GM23338 (cell line): ENCODE measurements at regions not wholly inside any gene's neighbourhood (a gene's known extent, or its start where the extent isn't known, plus 50 kb on each side); places are given as distances from the start of the nearest gene placed in this dataset.

ENCODE experiments used
- ATAC-seq: fragments of 200-7000 bp; cut with Tn5 transposase; 3 replicates; pipeline ENCODE4 v1.9.1; 2020
- DNase-seq: peaks from one replicate; pipeline ENCODE4 v3.0.0-alpha.2; 2015; ENCODE audit warnings: low spot score
- H2AFZ ChIP-seq: fragments of 200-600 bp; sonication (generic); 2 replicates; pipeline ENCODE4 v1.8.0; 2016; ENCODE audit warnings: antibody characterized with exemption, mild to moderate bottlenecking, moderate library complexity
- H3F3A ChIP-seq: fragments of 200-600 bp; sonication (generic); replicated peaks from 2 replicates; pipeline ENCODE4 v1.8.0; 2017; ENCODE audit warnings: antibody characterized with exemption, mixed run types, low read depth
- H3K27ac ChIP-seq: fragments of 200-600 bp; sonication (generic); 2 replicates; pipeline ENCODE4 v1.6.1; 2016; ENCODE audit warnings: low read depth
- H3K27me3 ChIP-seq: fragments of 200-600 bp; sonication (generic); 2 replicates; pipeline ENCODE4 v1.8.0; 2016; ENCODE audit warnings: mild to moderate bottlenecking, mixed run types, moderate library complexity; ENCODE audit not compliant: insufficient read depth
- H3K36me3 ChIP-seq: fragments of 200-600 bp; sonication (generic); 2 replicates; pipeline ENCODE4 v1.8.0; 2016; ENCODE audit warnings: mild to moderate bottlenecking; ENCODE audit not compliant: insufficient read depth
- H3K4me1 ChIP-seq: fragments of 200-600 bp; sonication (generic); 2 replicates; pipeline ENCODE4 v1.8.0; 2016; ENCODE audit warnings: mild to moderate bottlenecking, moderate library complexity; ENCODE audit not compliant: insufficient read depth
- H3K4me2 ChIP-seq: fragments of 200-600 bp; sonication (generic); 2 replicates; pipeline ENCODE4 v1.7.1; 2017; ENCODE audit warnings: mixed run types
- H3K4me3 ChIP-seq: fragments of 200-600 bp; sonication (generic); 2 replicates; pipeline ENCODE4 v1.6.1; 2016; ENCODE audit warnings: mixed run types
- H3K79me2 ChIP-seq: fragments of 200-600 bp; sonication (generic); replicated peaks from 2 replicates; pipeline ENCODE4 v1.8.0; 2017; ENCODE audit warnings: mild to moderate bottlenecking; ENCODE audit not compliant: insufficient read depth
- H3K9me2 ChIP-seq: fragments of 200-600 bp; sonication (generic); 2 replicates; pipeline ENCODE4 v1.8.0; 2017; ENCODE audit not compliant: insufficient read depth
- H4K20me1 ChIP-seq: fragments of 200-600 bp; sonication (generic); replicated peaks from 2 replicates; pipeline ENCODE4 v1.8.0; 2017; ENCODE audit warnings: mild to moderate bottlenecking; ENCODE audit not compliant: insufficient read depth
- H3K27ac Mint-ChIP-seq: 2 replicates; pipeline ENCODE4 v1.8.0; 2020; ENCODE audit warnings: inconsistent platforms, mild to moderate bottlenecking, moderate library complexity, mixed read lengths
- H3K27me3 Mint-ChIP-seq: 3 replicates; pipeline ENCODE4 v1.8.0; 2022; ENCODE audit warnings: low read depth, mild to moderate bottlenecking, moderate library complexity, mixed read lengths, inconsistent platforms; ENCODE audit not compliant: insufficient read depth, poor library complexity
- H3K36me3 Mint-ChIP-seq: 3 replicates; pipeline ENCODE4 v1.8.0; 2021; ENCODE audit warnings: low read depth, mild to moderate bottlenecking, inconsistent platforms, moderate library complexity, mixed read lengths
- H3K4me1 Mint-ChIP-seq: 3 replicates; pipeline ENCODE4 v1.8.0; 2020; ENCODE audit warnings: mild to moderate bottlenecking, inconsistent platforms, mixed read lengths
- H3K4me3 Mint-ChIP-seq: 3 replicates; pipeline ENCODE4 v1.8.0; 2021; ENCODE audit warnings: moderate library complexity, mild to moderate bottlenecking, inconsistent platforms, mixed read lengths
- H3K9me3 Mint-ChIP-seq: 3 replicates; pipeline ENCODE4 v1.8.0; 2020; ENCODE audit warnings: moderate library complexity, mild to moderate bottlenecking, inconsistent platforms, mixed read lengths
- CREB1 ChIP-seq: fragments of 250-450 bp; sonication (Bioruptor Pico); IDR thresholded peaks from 2 replicates; pipeline ENCODE4 v1.5.0; 2020; ENCODE audit warnings: low read depth, mild to moderate bottlenecking, moderate library complexity
- CTCF ChIP-seq, 2 experiments: fragments of 200-600 bp in 1 of 2; sonication (generic) in 1 of 2; conservative IDR thresholded peaks; 2 replicates each; pipeline versions ENCODE4 v1.5.1 to v1.6.1; 2016 to 2017; ENCODE audit warnings: antibody characterized with exemption in 2 of 2, low read depth in 2 of 2, mild to moderate bottlenecking in 2 of 2, moderate library complexity in 1 of 2
- EZH2 ChIP-seq: fragments of 200-600 bp; sonication (generic); IDR thresholded peaks from one replicate; pipeline ENCODE4 v1.8.0; 2017; ENCODE audit warnings: antibody characterized with exemption, mild to moderate bottlenecking, low read depth; ENCODE audit not compliant: unreplicated experiment
- JUNB ChIP-seq: IDR thresholded peaks from one replicate; pipeline ENCODE4 v1.6.1; 2016; ENCODE audit warnings: antibody characterized with exemption; ENCODE audit not compliant: unreplicated experiment
- NANOG ChIP-seq: IDR thresholded peaks from 2 replicates; pipeline ENCODE4 v1.6.1; 2016; ENCODE audit warnings: antibody characterized with exemption, borderline replicate concordance
- POLR2AphosphoS5 ChIP-seq: IDR thresholded peaks from 2 replicates; pipeline ENCODE4 v1.6.1; 2016; ENCODE audit warnings: antibody characterized with exemption, low read depth
- REST ChIP-seq: IDR thresholded peaks from one replicate; pipeline ENCODE4 v1.6.1; 2018; ENCODE audit warnings: antibody characterized with exemption; ENCODE audit not compliant: unreplicated experiment
- STAT1 ChIP-seq: IDR thresholded peaks from one replicate; pipeline ENCODE4 v1.6.1; 2016; ENCODE audit warnings: antibody characterized with exemption; ENCODE audit not compliant: unreplicated experiment
- ZNF114 ChIP-seq: fragments of 250-450 bp; sonication (Bioruptor Pico); IDR thresholded peaks from 2 replicates; pipeline ENCODE4 v1.5.0; 2020; ENCODE audit warnings: mild to moderate bottlenecking, moderate library complexity
- ZNF331 ChIP-seq: fragments of 250-450 bp; sonication (Bioruptor Pico); IDR thresholded peaks from 2 replicates; pipeline ENCODE4 v1.5.0; 2020; ENCODE audit warnings: low read depth, mild to moderate bottlenecking, moderate library complexity
- ZNF462 ChIP-seq: fragments of 250-450 bp; sonication (Bioruptor Pico); IDR thresholded peaks from 2 replicates; pipeline ENCODE4 v1.5.0; 2020; ENCODE audit warnings: mild to moderate bottlenecking, moderate library complexity
- TF ChIP-seq, protein P1 (sequence below): IDR thresholded peaks from 2 replicates; pipeline ENCODE4 v1.6.1; 2016; ENCODE audit warnings: antibody characterized with exemption

DNA sequence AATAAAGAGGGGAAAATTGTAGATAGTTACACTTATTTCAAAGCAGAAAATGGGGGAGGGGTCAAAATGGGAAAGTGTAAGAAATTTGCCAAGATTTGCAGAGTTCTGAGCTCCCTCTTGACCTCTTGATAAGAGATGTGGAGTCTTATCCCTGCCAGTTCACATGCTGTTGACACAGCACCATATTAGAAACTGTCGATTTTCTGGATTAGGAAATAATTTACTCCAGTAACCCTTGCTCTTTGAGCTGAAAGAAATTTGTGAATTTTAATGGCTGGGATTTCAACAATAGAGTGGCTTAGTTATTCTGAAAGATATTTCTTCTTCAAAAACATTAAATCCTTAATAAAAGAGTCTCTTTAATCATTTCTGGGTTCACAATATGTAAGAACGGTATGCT is 306.2 kb upstream of the CNTN4 start (continued):
- TF ChIP-seq, protein P1, sequence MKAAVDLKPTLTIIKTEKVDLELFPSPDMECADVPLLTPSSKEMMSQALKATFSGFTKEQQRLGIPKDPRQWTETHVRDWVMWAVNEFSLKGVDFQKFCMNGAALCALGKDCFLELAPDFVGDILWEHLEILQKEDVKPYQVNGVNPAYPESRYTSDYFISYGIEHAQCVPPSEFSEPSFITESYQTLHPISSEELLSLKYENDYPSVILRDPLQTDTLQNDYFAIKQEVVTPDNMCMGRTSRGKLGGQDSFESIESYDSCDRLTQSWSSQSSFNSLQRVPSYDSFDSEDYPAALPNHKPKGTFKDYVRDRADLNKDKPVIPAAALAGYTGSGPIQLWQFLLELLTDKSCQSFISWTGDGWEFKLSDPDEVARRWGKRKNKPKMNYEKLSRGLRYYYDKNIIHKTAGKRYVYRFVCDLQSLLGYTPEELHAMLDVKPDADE: no peak
- TF ChIP-seq CTCF (conservative IDR thresholded peaks at IDR 0.05; ENCODE audit: low read depth in 2 of 2): no peak
- TF ChIP-seq NANOG: no peak
- TF ChIP-seq ZNF462: no peak
- no peak for TF ChIP-seq POLR2AphosphoS5
- no peak for TF ChIP-seq STAT1

DNA sequence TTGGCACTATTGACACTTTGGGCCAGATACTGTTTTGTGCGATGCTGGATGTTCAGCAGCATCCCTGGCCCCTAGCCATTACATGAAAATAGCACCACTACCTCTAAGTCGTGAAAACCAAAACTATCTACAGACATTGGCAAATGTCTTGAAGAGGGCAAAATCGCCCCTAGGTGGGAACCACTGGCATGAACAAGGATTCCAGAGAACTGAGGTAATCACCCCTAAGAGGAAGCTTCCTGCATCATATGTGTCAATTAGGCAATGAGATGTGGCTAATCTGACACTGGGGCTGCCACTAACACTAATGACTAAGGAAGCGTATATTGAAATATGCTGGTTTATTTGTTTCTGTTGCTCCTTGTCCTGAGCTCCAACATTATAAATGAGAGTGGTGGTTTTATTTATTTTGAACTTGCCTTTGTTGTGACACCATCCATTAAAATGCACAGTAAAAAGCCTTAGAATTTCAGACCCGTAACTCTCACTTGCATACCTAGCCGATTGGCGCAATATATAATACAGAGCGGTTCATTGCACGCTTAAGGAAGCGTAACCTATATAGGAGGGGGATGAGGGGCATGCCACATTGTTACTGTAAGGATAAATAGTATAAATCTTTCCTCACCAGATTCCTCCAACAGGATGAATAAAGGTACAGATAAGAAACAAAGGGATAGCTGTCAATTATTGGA is 299.8 kb upstream of the CNTN4 start:
- ATAC-seq (no peak), DNase-seq (no peak)
- no peak overlapping the region for H3K27ac ChIP-seq
- H4K20me1 ChIP-seq: no peaks in the 10 kb centered on the region
- H3K4me2 ChIP-seq: no peak overlapping the region
- no peak overlapping the region for H3K4me3 Mint-ChIP-seq
- H3K36me3 Mint-ChIP-seq: peaks cover 20% of the 10 kb centered on the region
- H3K27ac Mint-ChIP-seq: no peak overlapping the region
- no peak overlapping the region for H3K4me3 ChIP-seq
- no peak overlapping the region for H2AFZ ChIP-seq
- H3F3A ChIP-seq: no peaks in the 10 kb centered on the region
- H3K79me2 ChIP-seq: no peaks in the 10 kb centered on the region
- H3K4me1 Mint-ChIP-seq: no peaks in the 10 kb centered on the region
- no peaks in the 10 kb centered on the region for H3K27me3 ChIP-seq
- peaks cover 82% of the 10 kb centered on the region for H3K9me3 Mint-ChIP-seq
- no peaks in the 10 kb centered on the region for H3K4me1 ChIP-seq
- no peaks in the 10 kb centered on the region for H3K36me3 ChIP-seq
- H3K27me3 Mint-ChIP-seq: peaks cover under 1% of the 10 kb centered on the region
- H3K9me2 ChIP-seq: no peaks in the 10 kb centered on the region
- no peak for TF ChIP-seq REST
- TF ChIP-seq JUNB: no peak
- no peak for TF ChIP-seq ZNF331 (CRISPR knock-in tag)
- no peak for TF ChIP-seq CREB1 (CRISPR knock-in tag)
- TF ChIP-seq STAT1: no peak
- no peak for TF ChIP-seq ZNF114
- TF ChIP-seq EZH2: no peak
